ENCODE measurements at regions not wholly inside any gene's neighbourhood (a gene's known extent, or its start where the extent isn't known, plus 50 kb on each side); places are given as distances from the start of the nearest gene placed in this dataset.

DNA sequence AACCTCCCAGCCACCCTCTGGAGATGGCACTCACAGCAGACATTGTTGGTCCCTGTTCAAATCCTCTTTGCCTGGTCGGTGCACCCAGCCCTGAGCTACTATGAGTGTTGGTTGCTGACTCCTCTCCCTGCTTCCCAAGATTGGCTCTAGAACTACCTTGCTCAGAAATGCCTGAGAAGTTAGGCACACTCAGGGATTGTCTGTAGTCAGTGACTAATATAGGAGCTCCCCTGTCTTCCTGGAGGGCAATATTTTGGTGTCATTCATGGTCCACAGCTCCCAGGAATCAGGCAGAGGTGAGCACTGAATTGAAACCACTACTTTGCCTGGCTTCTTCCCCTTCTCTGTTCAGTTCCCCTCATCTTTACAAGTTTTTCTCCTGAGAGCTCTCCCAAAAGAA is 325.9 kb downstream of the MIAT start:
- no peak for TF ChIP-seq RARB (CRISPR knock-in tag; IDR thresholded peaks at IDR 0.05)
- no peak for TF ChIP-seq OSR1 (CRISPR knock-in tag; IDR thresholded peaks at IDR 0.05)
- TF ChIP-seq TCF4 (CRISPR knock-in tag; IDR thresholded peaks at IDR 0.05; ENCODE audit: borderline replicate concordance), result no peak
- TF ChIP-seq, protein P1, sequence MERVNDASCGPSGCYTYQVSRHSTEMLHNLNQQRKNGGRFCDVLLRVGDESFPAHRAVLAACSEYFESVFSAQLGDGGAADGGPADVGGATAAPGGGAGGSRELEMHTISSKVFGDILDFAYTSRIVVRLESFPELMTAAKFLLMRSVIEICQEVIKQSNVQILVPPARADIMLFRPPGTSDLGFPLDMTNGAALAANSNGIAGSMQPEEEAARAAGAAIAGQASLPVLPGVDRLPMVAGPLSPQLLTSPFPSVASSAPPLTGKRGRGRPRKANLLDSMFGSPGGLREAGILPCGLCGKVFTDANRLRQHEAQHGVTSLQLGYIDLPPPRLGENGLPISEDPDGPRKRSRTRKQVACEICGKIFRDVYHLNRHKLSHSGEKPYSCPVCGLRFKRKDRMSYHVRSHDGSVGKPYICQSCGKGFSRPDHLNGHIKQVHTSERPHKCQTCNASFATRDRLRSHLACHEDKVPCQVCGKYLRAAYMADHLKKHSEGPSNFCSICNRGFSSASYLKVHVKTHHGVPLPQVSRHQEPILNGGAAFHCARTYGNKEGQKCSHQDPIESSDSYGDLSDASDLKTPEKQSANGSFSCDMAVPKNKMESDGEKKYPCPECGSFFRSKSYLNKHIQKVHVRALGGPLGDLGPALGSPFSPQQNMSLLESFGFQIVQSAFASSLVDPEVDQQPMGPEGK (CRISPR knock-in tag; IDR thresholded peaks at IDR 0.05; ENCODE audit: borderline replicate concordance), result no peak
- TF ChIP-seq, protein P2, sequence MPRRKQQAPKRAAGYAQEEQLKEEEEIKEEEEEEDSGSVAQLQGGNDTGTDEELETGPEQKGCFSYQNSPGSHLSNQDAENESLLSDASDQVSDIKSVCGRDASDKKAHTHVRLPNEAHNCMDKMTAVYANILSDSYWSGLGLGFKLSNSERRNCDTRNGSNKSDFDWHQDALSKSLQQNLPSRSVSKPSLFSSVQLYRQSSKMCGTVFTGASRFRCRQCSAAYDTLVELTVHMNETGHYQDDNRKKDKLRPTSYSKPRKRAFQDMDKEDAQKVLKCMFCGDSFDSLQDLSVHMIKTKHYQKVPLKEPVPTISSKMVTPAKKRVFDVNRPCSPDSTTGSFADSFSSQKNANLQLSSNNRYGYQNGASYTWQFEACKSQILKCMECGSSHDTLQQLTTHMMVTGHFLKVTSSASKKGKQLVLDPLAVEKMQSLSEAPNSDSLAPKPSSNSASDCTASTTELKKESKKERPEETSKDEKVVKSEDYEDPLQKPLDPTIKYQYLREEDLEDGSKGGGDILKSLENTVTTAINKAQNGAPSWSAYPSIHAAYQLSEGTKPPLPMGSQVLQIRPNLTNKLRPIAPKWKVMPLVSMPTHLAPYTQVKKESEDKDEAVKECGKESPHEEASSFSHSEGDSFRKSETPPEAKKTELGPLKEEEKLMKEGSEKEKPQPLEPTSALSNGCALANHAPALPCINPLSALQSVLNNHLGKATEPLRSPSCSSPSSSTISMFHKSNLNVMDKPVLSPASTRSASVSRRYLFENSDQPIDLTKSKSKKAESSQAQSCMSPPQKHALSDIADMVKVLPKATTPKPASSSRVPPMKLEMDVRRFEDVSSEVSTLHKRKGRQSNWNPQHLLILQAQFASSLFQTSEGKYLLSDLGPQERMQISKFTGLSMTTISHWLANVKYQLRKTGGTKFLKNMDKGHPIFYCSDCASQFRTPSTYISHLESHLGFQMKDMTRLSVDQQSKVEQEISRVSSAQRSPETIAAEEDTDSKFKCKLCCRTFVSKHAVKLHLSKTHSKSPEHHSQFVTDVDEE (CRISPR knock-in tag; IDR thresholded peaks at IDR 0.05), result no peak
- no peak for TF ChIP-seq CSDC2 (CRISPR knock-in tag; IDR thresholded peaks at IDR 0.05)
- no peak for TF ChIP-seq ISL1 (CRISPR knock-in tag; IDR thresholded peaks at IDR 0.05)
- TF ChIP-seq PPARA (CRISPR knock-in tag; IDR thresholded peaks at IDR 0.05; ENCODE audit: borderline replicate concordance), result no peak
